ENCODE measurements at regions not wholly inside any gene's neighbourhood (a gene's known extent, or its start where the extent isn't known, plus 50 kb on each side); places are given as distances from the start of the nearest gene placed in this dataset.

- Histone ChIP-seq H3K36me3 (ENCODE audit: control insufficient read depth in 2 of 2, extremely low read depth in 1 of 2, insufficient read depth in 2 of 2, low read length in 2 of 2) (no peaks in the 10 kb centered on the region), H2AFZ (ENCODE audit: low read depth, low read length) (no peak overlapping the region), H3K4me1 (ENCODE audit: control insufficient read depth, extremely low read depth, insufficient read depth, low read length) (no peaks in the 10 kb centered on the region), H3K27ac (ENCODE audit: insufficient read depth, low read depth, low read length) (no peak overlapping the region), H3K9me1 (replicated peaks; ENCODE audit: control insufficient read depth, extremely low read depth, insufficient read depth, low read length) (no peaks in the 10 kb centered on the region), H4K20me1 (replicated peaks; ENCODE audit: control insufficient read depth, extremely low read depth, insufficient read depth, low read length) (no peaks in the 10 kb centered on the region), H3K79me2 (ENCODE audit: control insufficient read depth, insufficient read depth, low read length) (no peaks in the 10 kb centered on the region), H3K27me3 (ENCODE audit: control insufficient read depth in 2 of 2, insufficient read depth in 2 of 2, low read length in 2 of 2) (no peaks in the 10 kb centered on the region), H3K4me3 (replicated peaks in 1 of 3; ENCODE audit: insufficient read depth in 1 of 3, low read depth in 1 of 3, low read length in 3 of 3) (no peak overlapping the region), H3K4me2 (ENCODE audit: insufficient read depth, low read length) (no peak overlapping the region), H3K9me3 (replicated peaks; ENCODE audit: control insufficient read depth, insufficient read depth, low read length) (no peaks in the 10 kb centered on the region), H3K9ac (replicated peaks; ENCODE audit: extremely low read depth, insufficient read depth, low read length) (no peak overlapping the region)
- no peak for FAIRE-seq
- POLR2A ChIA-PET, result no interaction called here
- no peak for TF ChIP-seq GATA2 (IDR thresholded peaks at IDR 0.05; ENCODE audit: insufficient read depth, insufficient read length, low read depth, low read length)
- no peak for TF ChIP-seq MAX (IDR thresholded peaks at IDR 0.05; ENCODE audit: insufficient read depth, insufficient read length)
- no peak for TF ChIP-seq CTCF (IDR thresholded peaks at IDR 0.05; ENCODE audit: extremely low read depth in 1 of 2, insufficient read depth in 1 of 2, low read depth in 1 of 2, low read length in 2 of 2)
- TF ChIP-seq JUN (IDR thresholded peaks at IDR 0.05; ENCODE audit: borderline replicate concordance, insufficient read depth, insufficient read length, low read depth), result no peak
- TF ChIP-seq EZH2 (IDR thresholded peaks at IDR 0.05; ENCODE audit: borderline replicate concordance, low read depth, low read length, severe bottlenecking), result no peak
- dilution Hi-C loops (cut with MboI; ENCODE audit: extremely low pct_ligation_motif_present, low sequenced_read_pairs), result no loop called here
- DNase-seq (ENCODE audit: low read depth, low spot score), result no peak
- no TSS peak for BruUV-seq (replicated peaks)
- CTCF ChIA-PET, result no interaction called here
- intact Hi-C loops (cut with micrococcal nuclease), result no loop called here
These were observed 633.9 kb upstream of the PTBP2 start for GRCh38 chr1:96087719-96088118.

GRCh38 chr1:96090134-96090533 is 631.5 kb upstream of the PTBP2 start:
- H3K27ac ChIP-seq (ENCODE audit: insufficient read depth, low read depth, low read length), result no peak overlapping the region
- no peak overlapping the region for H3K4me2 ChIP-seq (ENCODE audit: insufficient read depth, low read length)
- ChIA-PET POLR2A (no interaction called here), CTCF (no interaction called here)
- FAIRE-seq, result no peak
- H3K4me3 ChIP-seq (replicated peaks in 1 of 3; ENCODE audit: insufficient read depth in 1 of 3, low read depth in 1 of 3, low read length in 3 of 3), result no peak overlapping the region
- H3K27me3 ChIP-seq (ENCODE audit: control insufficient read depth in 2 of 2, insufficient read depth in 2 of 2, low read length in 2 of 2), result no peaks in the 10 kb centered on the region
- no peak overlapping the region for H2AFZ ChIP-seq (ENCODE audit: low read depth, low read length)
- H3K4me1 ChIP-seq (ENCODE audit: control insufficient read depth, extremely low read depth, insufficient read depth, low read length), result no peaks in the 10 kb centered on the region
- no peaks in the 10 kb centered on the region for H3K36me3 ChIP-seq (ENCODE audit: control insufficient read depth in 2 of 2, extremely low read depth in 1 of 2, insufficient read depth in 2 of 2, low read length in 2 of 2)
- H3K9ac ChIP-seq (replicated peaks; ENCODE audit: extremely low read depth, insufficient read depth, low read length), result no peak overlapping the region
- DNase-seq (ENCODE audit: low read depth, low spot score), result no peak
- intact Hi-C loops (cut with micrococcal nuclease), result no loop called here
- no peaks in the 10 kb centered on the region for H3K9me1 ChIP-seq (replicated peaks; ENCODE audit: control insufficient read depth, extremely low read depth, insufficient read depth, low read length)
- H4K20me1 ChIP-seq (replicated peaks; ENCODE audit: control insufficient read depth, extremely low read depth, insufficient read depth, low read length), result no peaks in the 10 kb centered on the region
- no peaks in the 10 kb centered on the region for H3K79me2 ChIP-seq (ENCODE audit: control insufficient read depth, insufficient read depth, low read length)
- dilution Hi-C loops (cut with MboI; ENCODE audit: extremely low pct_ligation_motif_present, low sequenced_read_pairs), result no loop called here
- BruUV-seq (replicated peaks), result no TSS peak
- no peaks in the 10 kb centered on the region for H3K9me3 ChIP-seq (replicated peaks; ENCODE audit: control insufficient read depth, insufficient read depth, low read length)
- no peak for TF ChIP-seq MAX (IDR thresholded peaks at IDR 0.05; ENCODE audit: insufficient read depth, insufficient read length)
- no peak for TF ChIP-seq GATA2 (IDR thresholded peaks at IDR 0.05; ENCODE audit: insufficient read depth, insufficient read length, low read depth, low read length)
- TF ChIP-seq CTCF (IDR thresholded peaks at IDR 0.05; ENCODE audit: extremely low read depth in 1 of 2, insufficient read depth in 1 of 2, low read depth in 1 of 2, low read length in 2 of 2), result no peak
- no peak for TF ChIP-seq JUN (IDR thresholded peaks at IDR 0.05; ENCODE audit: borderline replicate concordance, insufficient read depth, insufficient read length, low read depth)
- no peak for TF ChIP-seq POLR2A (IDR thresholded peaks at IDR 0.05; ENCODE audit: low read depth, low read length)
- no peak for TF ChIP-seq EZH2 (IDR thresholded peaks at IDR 0.05; ENCODE audit: borderline replicate concordance, low read depth, low read length, severe bottlenecking)
- TF ChIP-seq MYC (IDR thresholded peaks at IDR 0.05; ENCODE audit: low read depth, low read length), result no peak
- TF ChIP-seq FOS (IDR thresholded peaks at IDR 0.05; ENCODE audit: borderline replicate concordance, insufficient read depth, low read length), result no peak
- TF ChIP-seq POLR2AphosphoS5 (IDR thresholded peaks at IDR 0.05; ENCODE audit: insufficient read depth, low read depth, low read length), result no peak

Data from endothelial cell of umbilical vein (primary cell).